ENCODE measurements at regions not wholly inside any gene's neighbourhood (a gene's known extent, or its start where the extent isn't known, plus 50 kb on each side); places are given as distances from the start of the nearest gene placed in this dataset.

DNA sequence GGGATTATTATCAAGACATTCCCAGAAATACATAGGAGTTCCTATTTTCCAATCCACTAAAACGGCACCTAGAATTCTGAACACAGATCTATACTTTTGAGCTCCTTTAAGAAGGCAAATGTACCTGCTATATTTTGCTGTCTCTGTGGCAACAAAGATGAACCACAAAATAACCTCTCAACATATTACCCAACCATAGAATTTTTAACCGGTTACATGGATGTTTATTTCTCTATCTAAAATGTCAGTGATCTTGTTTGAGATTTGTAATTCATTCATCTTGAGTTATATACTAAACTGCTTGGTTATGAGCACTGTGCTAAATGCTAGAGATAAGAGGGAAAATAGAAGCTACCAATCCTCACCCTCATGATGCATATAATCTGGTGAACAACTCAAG is 117.5 kb upstream of the HMGCLL1 start:
- ATAC-seq, result no peak
- TF ChIP-seq, protein P1, sequence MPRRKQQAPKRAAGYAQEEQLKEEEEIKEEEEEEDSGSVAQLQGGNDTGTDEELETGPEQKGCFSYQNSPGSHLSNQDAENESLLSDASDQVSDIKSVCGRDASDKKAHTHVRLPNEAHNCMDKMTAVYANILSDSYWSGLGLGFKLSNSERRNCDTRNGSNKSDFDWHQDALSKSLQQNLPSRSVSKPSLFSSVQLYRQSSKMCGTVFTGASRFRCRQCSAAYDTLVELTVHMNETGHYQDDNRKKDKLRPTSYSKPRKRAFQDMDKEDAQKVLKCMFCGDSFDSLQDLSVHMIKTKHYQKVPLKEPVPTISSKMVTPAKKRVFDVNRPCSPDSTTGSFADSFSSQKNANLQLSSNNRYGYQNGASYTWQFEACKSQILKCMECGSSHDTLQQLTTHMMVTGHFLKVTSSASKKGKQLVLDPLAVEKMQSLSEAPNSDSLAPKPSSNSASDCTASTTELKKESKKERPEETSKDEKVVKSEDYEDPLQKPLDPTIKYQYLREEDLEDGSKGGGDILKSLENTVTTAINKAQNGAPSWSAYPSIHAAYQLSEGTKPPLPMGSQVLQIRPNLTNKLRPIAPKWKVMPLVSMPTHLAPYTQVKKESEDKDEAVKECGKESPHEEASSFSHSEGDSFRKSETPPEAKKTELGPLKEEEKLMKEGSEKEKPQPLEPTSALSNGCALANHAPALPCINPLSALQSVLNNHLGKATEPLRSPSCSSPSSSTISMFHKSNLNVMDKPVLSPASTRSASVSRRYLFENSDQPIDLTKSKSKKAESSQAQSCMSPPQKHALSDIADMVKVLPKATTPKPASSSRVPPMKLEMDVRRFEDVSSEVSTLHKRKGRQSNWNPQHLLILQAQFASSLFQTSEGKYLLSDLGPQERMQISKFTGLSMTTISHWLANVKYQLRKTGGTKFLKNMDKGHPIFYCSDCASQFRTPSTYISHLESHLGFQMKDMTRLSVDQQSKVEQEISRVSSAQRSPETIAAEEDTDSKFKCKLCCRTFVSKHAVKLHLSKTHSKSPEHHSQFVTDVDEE (CRISPR knock-in tag; IDR thresholded peaks at IDR 0.05), result no peak
- no peak for TF ChIP-seq CSDC2 (CRISPR knock-in tag; IDR thresholded peaks at IDR 0.05)

DNA sequence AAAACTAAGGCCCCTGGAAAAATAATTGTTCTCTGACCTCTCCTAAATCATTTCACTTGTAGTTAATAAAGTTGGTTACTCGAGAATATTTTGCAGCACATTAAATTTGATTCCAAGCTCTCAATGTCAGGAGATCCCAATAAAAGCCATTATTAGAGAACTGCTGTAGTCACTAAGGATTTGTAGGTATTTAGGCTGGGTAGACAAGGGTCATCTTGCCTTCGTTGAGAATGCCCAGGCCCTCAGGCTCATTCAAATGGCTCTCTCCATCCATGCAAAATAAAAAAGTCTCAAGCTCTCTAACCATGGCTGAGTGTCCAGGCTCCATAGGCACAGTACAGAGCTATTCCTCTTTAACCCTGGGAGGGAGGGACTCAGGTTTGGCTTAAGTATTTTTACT is 117.0 kb upstream of the HMGCLL1 start:
- TF ChIP-seq, protein P2, sequence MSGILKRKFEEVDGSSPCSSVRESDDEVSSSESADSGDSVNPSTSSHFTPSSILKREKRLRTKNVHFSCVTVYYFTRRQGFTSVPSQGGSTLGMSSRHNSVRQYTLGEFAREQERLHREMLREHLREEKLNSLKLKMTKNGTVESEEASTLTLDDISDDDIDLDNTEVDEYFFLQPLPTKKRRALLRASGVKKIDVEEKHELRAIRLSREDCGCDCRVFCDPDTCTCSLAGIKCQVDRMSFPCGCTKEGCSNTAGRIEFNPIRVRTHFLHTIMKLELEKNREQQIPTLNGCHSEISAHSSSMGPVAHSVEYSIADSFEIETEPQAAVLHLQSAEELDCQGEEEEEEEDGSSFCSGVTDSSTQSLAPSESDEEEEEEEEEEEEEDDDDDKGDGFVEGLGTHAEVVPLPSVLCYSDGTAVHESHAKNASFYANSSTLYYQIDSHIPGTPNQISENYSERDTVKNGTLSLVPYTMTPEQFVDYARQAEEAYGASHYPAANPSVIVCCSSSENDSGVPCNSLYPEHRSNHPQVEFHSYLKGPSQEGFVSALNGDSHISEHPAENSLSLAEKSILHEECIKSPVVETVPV (CRISPR knock-in tag; IDR thresholded peaks at IDR 0.05), result no peak
- no peak for TF ChIP-seq ARNTL (CRISPR knock-in tag; IDR thresholded peaks at IDR 0.05; ENCODE audit: borderline replicate concordance, low read depth)
- TF ChIP-seq, protein P3, sequence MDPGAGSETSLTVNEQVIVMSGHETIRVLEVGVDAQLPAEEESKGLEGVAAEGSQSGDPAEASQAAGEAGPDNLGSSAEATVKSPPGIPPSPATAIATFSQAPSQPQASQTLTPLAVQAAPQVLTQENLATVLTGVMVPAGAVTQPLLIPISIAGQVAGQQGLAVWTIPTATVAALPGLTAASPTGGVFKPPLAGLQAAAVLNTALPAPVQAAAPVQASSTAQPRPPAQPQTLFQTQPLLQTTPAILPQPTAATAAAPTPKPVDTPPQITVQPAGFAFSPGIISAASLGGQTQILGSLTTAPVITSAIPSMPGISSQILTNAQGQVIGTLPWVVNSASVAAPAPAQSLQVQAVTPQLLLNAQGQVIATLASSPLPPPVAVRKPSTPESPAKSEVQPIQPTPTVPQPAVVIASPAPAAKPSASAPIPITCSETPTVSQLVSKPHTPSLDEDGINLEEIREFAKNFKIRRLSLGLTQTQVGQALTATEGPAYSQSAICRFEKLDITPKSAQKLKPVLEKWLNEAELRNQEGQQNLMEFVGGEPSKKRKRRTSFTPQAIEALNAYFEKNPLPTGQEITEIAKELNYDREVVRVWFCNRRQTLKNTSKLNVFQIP (CRISPR knock-in tag; IDR thresholded peaks at IDR 0.05; ENCODE audit: borderline replicate concordance, low read depth), result no peak
- no peak for TF ChIP-seq PPARA (CRISPR knock-in tag; IDR thresholded peaks at IDR 0.05; ENCODE audit: borderline replicate concordance)
- TF ChIP-seq, protein P1 (CRISPR knock-in tag; IDR thresholded peaks at IDR 0.05), result no peak
- no peak for TF ChIP-seq RARB (CRISPR knock-in tag; IDR thresholded peaks at IDR 0.05)
- no peak for TF ChIP-seq ZNF70 (CRISPR knock-in tag; IDR thresholded peaks at IDR 0.05)
- TF ChIP-seq OSR1 (CRISPR knock-in tag; IDR thresholded peaks at IDR 0.05), result no peak
- no peak for TF ChIP-seq TCF4 (CRISPR knock-in tag; IDR thresholded peaks at IDR 0.05; ENCODE audit: borderline replicate concordance)
- no peak for TF ChIP-seq ZNF8 (CRISPR knock-in tag; IDR thresholded peaks at IDR 0.05)
- no peak for TF ChIP-seq ZFP30 (CRISPR knock-in tag; IDR thresholded peaks at IDR 0.05)
- TF ChIP-seq ZC3H10 (CRISPR knock-in tag; IDR thresholded peaks at IDR 0.05), result no peak
- no peak for TF ChIP-seq GLIS3 (CRISPR knock-in tag; IDR thresholded peaks at IDR 0.05)
- TF ChIP-seq ESRRG (CRISPR knock-in tag; IDR thresholded peaks at IDR 0.05), result no peak
- TF ChIP-seq, protein P4, sequence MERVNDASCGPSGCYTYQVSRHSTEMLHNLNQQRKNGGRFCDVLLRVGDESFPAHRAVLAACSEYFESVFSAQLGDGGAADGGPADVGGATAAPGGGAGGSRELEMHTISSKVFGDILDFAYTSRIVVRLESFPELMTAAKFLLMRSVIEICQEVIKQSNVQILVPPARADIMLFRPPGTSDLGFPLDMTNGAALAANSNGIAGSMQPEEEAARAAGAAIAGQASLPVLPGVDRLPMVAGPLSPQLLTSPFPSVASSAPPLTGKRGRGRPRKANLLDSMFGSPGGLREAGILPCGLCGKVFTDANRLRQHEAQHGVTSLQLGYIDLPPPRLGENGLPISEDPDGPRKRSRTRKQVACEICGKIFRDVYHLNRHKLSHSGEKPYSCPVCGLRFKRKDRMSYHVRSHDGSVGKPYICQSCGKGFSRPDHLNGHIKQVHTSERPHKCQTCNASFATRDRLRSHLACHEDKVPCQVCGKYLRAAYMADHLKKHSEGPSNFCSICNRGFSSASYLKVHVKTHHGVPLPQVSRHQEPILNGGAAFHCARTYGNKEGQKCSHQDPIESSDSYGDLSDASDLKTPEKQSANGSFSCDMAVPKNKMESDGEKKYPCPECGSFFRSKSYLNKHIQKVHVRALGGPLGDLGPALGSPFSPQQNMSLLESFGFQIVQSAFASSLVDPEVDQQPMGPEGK (CRISPR knock-in tag; IDR thresholded peaks at IDR 0.05; ENCODE audit: borderline replicate concordance), result no peak
- TF ChIP-seq, protein P5, sequence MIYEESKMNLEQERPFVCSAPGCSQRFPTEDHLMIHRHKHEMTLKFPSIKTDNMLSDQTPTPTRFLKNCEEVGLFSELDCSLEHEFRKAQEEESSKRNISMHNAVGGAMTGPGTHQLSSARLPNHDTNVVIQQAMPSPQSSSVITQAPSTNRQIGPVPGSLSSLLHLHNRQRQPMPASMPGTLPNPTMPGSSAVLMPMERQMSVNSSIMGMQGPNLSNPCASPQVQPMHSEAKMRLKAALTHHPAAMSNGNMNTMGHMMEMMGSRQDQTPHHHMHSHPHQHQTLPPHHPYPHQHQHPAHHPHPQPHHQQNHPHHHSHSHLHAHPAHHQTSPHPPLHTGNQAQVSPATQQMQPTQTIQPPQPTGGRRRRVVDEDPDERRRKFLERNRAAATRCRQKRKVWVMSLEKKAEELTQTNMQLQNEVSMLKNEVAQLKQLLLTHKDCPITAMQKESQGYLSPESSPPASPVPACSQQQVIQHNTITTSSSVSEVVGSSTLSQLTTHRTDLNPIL (CRISPR knock-in tag; IDR thresholded peaks at IDR 0.05; ENCODE audit: low read depth), result no peak
- ATAC-seq, result no peak

DNA sequence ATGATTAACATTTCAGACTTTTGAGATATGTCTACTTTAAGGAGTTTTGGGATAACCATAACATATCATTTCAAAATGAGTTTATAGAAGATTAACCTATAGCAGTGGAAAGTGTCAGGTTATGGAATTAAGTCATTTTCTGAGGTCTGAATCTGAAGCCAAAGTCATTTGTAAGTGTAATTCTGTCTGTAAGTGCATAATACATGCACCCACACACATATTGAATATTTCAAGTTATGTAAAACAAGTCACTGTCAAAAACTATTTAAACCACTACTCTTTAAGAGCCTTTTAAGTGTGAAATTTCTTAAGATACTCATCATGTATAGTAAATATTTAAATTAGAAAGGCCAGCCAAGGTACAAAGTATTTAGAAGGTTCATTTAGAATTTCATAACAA is 115.8 kb upstream of the HMGCLL1 start:
- ATAC-seq, result no peak
- no peak for TF ChIP-seq ISL1 (CRISPR knock-in tag; IDR thresholded peaks at IDR 0.05)
- TF ChIP-seq GLIS3 (CRISPR knock-in tag; IDR thresholded peaks at IDR 0.05), result no peak

Data from SK-N-SH treated with all-trans-retinoic acid at 6 μM for 48 hours (cell line).